ENCODE measurements at regions not wholly inside any gene's neighbourhood (a gene's known extent, or its start where the extent isn't known, plus 50 kb on each side); places are given as distances from the start of the nearest gene placed in this dataset.

DNA sequence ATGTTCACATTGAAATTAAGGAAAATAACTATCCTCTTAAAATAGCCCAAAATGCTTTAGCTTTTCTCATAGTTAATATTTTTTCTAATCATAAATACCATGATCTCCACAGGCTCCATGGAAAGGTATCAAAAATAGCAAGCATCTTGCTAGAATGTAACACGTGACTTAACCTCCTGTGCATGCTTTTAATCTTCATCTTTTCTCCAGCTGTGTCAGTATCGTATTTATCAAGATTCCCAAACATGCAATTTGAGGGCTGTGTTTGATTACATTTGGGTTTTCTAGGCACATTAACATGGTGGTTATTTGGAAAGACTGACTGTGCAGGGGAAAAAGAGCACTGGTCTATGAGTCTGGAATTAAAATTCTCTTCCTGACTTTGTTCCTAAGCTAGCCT is 472.5 kb upstream of the MCTP2 start:
- TF ChIP-seq SP1 (CRISPR knock-in tag; conservative IDR thresholded peaks at IDR 0.05) (no peak), GABPB1 (CRISPR knock-in tag; IDR thresholded peaks at IDR 0.05) (no peak), GTF2I (CRISPR knock-in tag; conservative IDR thresholded peaks at IDR 0.05) (no peak), ESRRA (CRISPR knock-in tag; IDR thresholded peaks at IDR 0.05; ENCODE audit: borderline replicate concordance) (no peak), CBFB (CRISPR knock-in tag; IDR thresholded peaks at IDR 0.05; ENCODE audit: low read depth) (no peak), TEAD1 (CRISPR knock-in tag; IDR thresholded peaks at IDR 0.05) (no peak)
- TF ChIP-seq, protein P1, sequence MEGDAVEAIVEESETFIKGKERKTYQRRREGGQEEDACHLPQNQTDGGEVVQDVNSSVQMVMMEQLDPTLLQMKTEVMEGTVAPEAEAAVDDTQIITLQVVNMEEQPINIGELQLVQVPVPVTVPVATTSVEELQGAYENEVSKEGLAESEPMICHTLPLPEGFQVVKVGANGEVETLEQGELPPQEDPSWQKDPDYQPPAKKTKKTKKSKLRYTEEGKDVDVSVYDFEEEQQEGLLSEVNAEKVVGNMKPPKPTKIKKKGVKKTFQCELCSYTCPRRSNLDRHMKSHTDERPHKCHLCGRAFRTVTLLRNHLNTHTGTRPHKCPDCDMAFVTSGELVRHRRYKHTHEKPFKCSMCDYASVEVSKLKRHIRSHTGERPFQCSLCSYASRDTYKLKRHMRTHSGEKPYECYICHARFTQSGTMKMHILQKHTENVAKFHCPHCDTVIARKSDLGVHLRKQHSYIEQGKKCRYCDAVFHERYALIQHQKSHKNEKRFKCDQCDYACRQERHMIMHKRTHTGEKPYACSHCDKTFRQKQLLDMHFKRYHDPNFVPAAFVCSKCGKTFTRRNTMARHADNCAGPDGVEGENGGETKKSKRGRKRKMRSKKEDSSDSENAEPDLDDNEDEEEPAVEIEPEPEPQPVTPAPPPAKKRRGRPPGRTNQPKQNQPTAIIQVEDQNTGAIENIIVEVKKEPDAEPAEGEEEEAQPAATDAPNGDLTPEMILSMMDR (IDR thresholded peaks at IDR 0.05) = no peak
- TF ChIP-seq, protein P2, sequence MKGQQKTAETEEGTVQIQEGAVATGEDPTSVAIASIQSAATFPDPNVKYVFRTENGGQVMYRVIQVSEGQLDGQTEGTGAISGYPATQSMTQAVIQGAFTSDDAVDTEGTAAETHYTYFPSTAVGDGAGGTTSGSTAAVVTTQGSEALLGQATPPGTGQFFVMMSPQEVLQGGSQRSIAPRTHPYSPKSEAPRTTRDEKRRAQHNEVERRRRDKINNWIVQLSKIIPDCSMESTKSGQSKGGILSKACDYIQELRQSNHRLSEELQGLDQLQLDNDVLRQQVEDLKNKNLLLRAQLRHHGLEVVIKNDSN (CRISPR knock-in tag; IDR thresholded peaks at IDR 0.05) = no peak
- TF ChIP-seq, protein P3, sequence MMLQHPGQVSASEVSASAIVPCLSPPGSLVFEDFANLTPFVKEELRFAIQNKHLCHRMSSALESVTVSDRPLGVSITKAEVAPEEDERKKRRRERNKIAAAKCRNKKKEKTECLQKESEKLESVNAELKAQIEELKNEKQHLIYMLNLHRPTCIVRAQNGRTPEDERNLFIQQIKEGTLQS (CRISPR knock-in tag; conservative IDR thresholded peaks at IDR 0.05) = no peak
- TF ChIP-seq, protein P4, sequence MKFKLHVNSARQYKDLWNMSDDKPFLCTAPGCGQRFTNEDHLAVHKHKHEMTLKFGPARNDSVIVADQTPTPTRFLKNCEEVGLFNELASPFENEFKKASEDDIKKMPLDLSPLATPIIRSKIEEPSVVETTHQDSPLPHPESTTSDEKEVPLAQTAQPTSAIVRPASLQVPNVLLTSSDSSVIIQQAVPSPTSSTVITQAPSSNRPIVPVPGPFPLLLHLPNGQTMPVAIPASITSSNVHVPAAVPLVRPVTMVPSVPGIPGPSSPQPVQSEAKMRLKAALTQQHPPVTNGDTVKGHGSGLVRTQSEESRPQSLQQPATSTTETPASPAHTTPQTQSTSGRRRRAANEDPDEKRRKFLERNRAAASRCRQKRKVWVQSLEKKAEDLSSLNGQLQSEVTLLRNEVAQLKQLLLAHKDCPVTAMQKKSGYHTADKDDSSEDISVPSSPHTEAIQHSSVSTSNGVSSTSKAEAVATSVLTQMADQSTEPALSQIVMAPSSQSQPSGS (CRISPR knock-in tag; IDR thresholded peaks at IDR 0.05; ENCODE audit: borderline replicate concordance, low read depth) = no peak
- TF ChIP-seq, protein P5, sequence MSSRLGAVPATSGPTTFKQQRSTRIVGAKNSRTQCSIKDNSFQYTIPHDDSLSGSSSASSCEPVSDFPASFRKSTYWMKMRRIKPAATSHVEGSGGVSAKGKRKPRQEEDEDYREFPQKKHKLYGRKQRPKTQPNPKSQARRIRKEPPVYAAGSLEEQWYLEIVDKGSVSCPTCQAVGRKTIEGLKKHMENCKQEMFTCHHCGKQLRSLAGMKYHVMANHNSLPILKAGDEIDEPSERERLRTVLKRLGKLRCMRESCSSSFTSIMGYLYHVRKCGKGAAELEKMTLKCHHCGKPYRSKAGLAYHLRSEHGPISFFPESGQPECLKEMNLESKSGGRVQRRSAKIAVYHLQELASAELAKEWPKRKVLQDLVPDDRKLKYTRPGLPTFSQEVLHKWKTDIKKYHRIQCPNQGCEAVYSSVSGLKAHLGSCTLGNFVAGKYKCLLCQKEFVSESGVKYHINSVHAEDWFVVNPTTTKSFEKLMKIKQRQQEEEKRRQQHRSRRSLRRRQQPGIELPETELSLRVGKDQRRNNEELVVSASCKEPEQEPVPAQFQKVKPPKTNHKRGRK (CRISPR knock-in tag; IDR thresholded peaks at IDR 0.05; ENCODE audit: borderline replicate concordance) = no peak
- TF ChIP-seq, protein P6, sequence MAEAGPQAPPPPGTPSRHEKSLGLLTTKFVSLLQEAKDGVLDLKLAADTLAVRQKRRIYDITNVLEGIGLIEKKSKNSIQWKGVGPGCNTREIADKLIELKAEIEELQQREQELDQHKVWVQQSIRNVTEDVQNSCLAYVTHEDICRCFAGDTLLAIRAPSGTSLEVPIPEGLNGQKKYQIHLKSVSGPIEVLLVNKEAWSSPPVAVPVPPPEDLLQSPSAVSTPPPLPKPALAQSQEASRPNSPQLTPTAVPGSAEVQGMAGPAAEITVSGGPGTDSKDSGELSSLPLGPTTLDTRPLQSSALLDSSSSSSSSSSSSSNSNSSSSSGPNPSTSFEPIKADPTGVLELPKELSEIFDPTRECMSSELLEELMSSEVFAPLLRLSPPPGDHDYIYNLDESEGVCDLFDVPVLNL (CRISPR knock-in tag; IDR thresholded peaks at IDR 0.05; ENCODE audit: borderline replicate concordance, low read depth) = no peak
- TF ChIP-seq, protein P7, sequence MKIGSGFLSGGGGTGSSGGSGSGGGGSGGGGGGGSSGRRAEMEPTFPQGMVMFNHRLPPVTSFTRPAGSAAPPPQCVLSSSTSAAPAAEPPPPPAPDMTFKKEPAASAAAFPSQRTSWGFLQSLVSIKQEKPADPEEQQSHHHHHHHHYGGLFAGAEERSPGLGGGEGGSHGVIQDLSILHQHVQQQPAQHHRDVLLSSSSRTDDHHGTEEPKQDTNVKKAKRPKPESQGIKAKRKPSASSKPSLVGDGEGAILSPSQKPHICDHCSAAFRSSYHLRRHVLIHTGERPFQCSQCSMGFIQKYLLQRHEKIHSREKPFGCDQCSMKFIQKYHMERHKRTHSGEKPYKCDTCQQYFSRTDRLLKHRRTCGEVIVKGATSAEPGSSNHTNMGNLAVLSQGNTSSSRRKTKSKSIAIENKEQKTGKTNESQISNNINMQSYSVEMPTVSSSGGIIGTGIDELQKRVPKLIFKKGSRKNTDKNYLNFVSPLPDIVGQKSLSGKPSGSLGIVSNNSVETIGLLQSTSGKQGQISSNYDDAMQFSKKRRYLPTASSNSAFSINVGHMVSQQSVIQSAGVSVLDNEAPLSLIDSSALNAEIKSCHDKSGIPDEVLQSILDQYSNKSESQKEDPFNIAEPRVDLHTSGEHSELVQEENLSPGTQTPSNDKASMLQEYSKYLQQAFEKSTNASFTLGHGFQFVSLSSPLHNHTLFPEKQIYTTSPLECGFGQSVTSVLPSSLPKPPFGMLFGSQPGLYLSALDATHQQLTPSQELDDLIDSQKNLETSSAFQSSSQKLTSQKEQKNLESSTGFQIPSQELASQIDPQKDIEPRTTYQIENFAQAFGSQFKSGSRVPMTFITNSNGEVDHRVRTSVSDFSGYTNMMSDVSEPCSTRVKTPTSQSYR (CRISPR knock-in tag; IDR thresholded peaks at IDR 0.05) = no peak
- TF ChIP-seq, protein P8, sequence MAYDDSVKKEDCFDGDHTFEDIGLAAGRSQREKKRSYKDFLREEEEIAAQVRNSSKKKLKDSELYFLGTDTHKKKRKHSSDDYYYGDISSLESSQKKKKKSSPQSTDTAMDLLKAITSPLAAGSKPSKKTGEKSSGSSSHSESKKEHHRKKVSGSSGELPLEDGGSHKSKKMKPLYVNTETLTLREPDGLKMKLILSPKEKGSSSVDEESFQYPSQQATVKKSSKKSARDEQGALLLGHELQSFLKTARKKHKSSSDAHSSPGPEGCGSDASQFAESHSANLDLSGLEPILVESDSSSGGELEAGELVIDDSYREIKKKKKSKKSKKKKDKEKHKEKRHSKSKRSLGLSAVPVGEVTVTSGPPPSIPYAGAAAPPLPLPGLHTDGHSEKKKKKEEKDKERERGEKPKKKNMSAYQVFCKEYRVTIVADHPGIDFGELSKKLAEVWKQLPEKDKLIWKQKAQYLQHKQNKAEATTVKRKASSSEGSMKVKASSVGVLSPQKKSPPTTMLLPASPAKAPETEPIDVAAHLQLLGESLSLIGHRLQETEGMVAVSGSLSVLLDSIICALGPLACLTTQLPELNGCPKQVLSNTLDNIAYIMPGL (CRISPR knock-in tag; IDR thresholded peaks at IDR 0.05) = no peak
